ENCODE measurements at regions not wholly inside any gene's neighbourhood (a gene's known extent, or its start where the extent isn't known, plus 50 kb on each side); places are given as distances from the start of the nearest gene placed in this dataset.

GRCh38 chr10:108254089-108254488, 1089.6 kb upstream of the SORCS1 start:
- H3K4me3 ChIP-seq (ENCODE audit: low read depth, low read length), result no peak overlapping the region
- TF ChIP-seq CTCF (IDR thresholded peaks at IDR 0.05; ENCODE audit: insufficient read depth, low read depth, low read length), result no peak
- DNase-seq (ENCODE audit: low read depth), result no peak

GRCh38 chr10:108252771-108253170, 1088.3 kb upstream of the SORCS1 start:
- DNase-seq (ENCODE audit: low read depth), result no peak
- TF ChIP-seq CTCF (IDR thresholded peaks at IDR 0.05; ENCODE audit: insufficient read depth, low read depth, low read length), result no peak
- H3K4me3 ChIP-seq (ENCODE audit: low read depth, low read length), result no peak overlapping the region

- no peak overlapping the region for H3K4me3 ChIP-seq (ENCODE audit: low read depth, low read length)
- DNase-seq (ENCODE audit: low read depth), result no peak
- TF ChIP-seq CTCF (IDR thresholded peaks at IDR 0.05; ENCODE audit: insufficient read depth, low read depth, low read length), result no peak
Measured at GRCh38 chr10:108250936-108251620, 1086.6 kb upstream of the SORCS1 start.

- TF ChIP-seq CTCF (IDR thresholded peaks at IDR 0.05; ENCODE audit: insufficient read depth, low read depth, low read length), result no peak
- no peak overlapping the region for H3K4me3 ChIP-seq (ENCODE audit: low read depth, low read length)
- DNase-seq (ENCODE audit: low read depth), result no peak
Measured at GRCh38 chr10:108249940-108250339, 1085.4 kb upstream of the SORCS1 start.

GRCh38 chr10:108244443-108245228, 1080.1 kb upstream of the SORCS1 start:
- H3K4me3 ChIP-seq (ENCODE audit: low read depth, low read length), result no peak overlapping the region
- DNase-seq (ENCODE audit: low read depth), result no peak
- TF ChIP-seq CTCF (IDR thresholded peaks at IDR 0.05; ENCODE audit: insufficient read depth, low read depth, low read length), result no peak

- DNase-seq (ENCODE audit: low read depth), result no peak
- H3K4me3 ChIP-seq (ENCODE audit: low read depth, low read length), result no peak overlapping the region
- TF ChIP-seq CTCF (IDR thresholded peaks at IDR 0.05; ENCODE audit: insufficient read depth, low read depth, low read length), result no peak
Measured at GRCh38 chr10:108241166-108241565, 1076.7 kb upstream of the SORCS1 start.

Data from fibroblast of villous mesenchyme (primary cell).